H9 (cell line): ENCODE measurements at regions not wholly inside any gene's neighbourhood (a gene's known extent, or its start where the extent isn't known, plus 50 kb on each side); places are given as distances from the start of the nearest gene placed in this dataset.

ENCODE experiments used
- DNase-seq: peaks from one replicate; pipeline ENCODE4 v3.0.0-alpha.2; 2017
- H2AFZ ChIP-seq: one replicate; pipeline ENCODE4 v1.6.1; 2013; ENCODE audit warnings: mild to moderate bottlenecking, low read length, control low read depth, moderate library complexity
- H2AK5ac ChIP-seq: 2 replicates; pipeline ENCODE4 v1.6.1; 2013; ENCODE audit warnings: low read length, control low read depth, mixed read lengths; ENCODE audit not compliant: insufficient read length
- H2BK120ac ChIP-seq: one replicate; pipeline ENCODE4 v1.6.1; 2013; ENCODE audit warnings: low read depth, mild to moderate bottlenecking, low read length, control low read depth, inconsistent platforms; ENCODE audit not compliant: poor library complexity, severe bottlenecking
- H2BK12ac ChIP-seq: 2 replicates; pipeline ENCODE4 v1.6.1; 2013; ENCODE audit warnings: low read length, control low read depth, mixed read lengths, low read depth; ENCODE audit not compliant: insufficient read length
- H2BK15ac ChIP-seq: 2 replicates; pipeline ENCODE4 v1.6.1; 2013; ENCODE audit warnings: low read depth, low read length, control low read depth
- H2BK20ac ChIP-seq: one replicate; pipeline ENCODE4 v1.6.1; 2013; ENCODE audit warnings: low read depth, mild to moderate bottlenecking, low read length, control low read depth, inconsistent platforms; ENCODE audit not compliant: poor library complexity, severe bottlenecking
- H2BK5ac ChIP-seq: 2 replicates; pipeline ENCODE4 v1.6.1; 2013; ENCODE audit warnings: low read length, control low read depth, mixed read lengths; ENCODE audit not compliant: insufficient read length
- H3K14ac ChIP-seq: 2 replicates; pipeline ENCODE4 v1.6.1; 2013; ENCODE audit warnings: low read length, control low read depth; ENCODE audit not compliant: insufficient read depth
- H3K18ac ChIP-seq: 2 replicates; pipeline ENCODE4 v1.6.1; 2013; ENCODE audit warnings: low read depth, mild to moderate bottlenecking, mixed read lengths, low read length, control low read depth; ENCODE audit not compliant: insufficient read length
- H3K23ac ChIP-seq: 2 replicates; pipeline ENCODE4 v1.6.1; 2013; ENCODE audit warnings: low read length, control low read depth, mixed read lengths, low read depth; ENCODE audit not compliant: insufficient read length
- H3K23me2 ChIP-seq: 2 replicates; pipeline ENCODE4 v1.6.1; 2013; ENCODE audit warnings: low read depth, mild to moderate bottlenecking, mixed read lengths, low read length, control low read depth; ENCODE audit not compliant: insufficient read length, poor library complexity, severe bottlenecking
- H3K27ac ChIP-seq: 2 replicates; pipeline ENCODE4 v1.5.1; 2013; ENCODE audit warnings: low read length, control low read depth, mixed read lengths, low read depth; ENCODE audit not compliant: insufficient read length
- H3K27me3 ChIP-seq: 2 replicates; pipeline ENCODE4 v1.6.1; 2013; ENCODE audit warnings: low read length, control low read depth, inconsistent platforms; ENCODE audit not compliant: insufficient read depth
- H3K4ac ChIP-seq: 2 replicates; pipeline ENCODE4 v1.6.1; 2013; ENCODE audit warnings: low read depth, mild to moderate bottlenecking, control low read depth, inconsistent platforms, low read length, moderate library complexity
- H3K4me1 ChIP-seq: 2 replicates; pipeline ENCODE4 v1.6.1; 2013; ENCODE audit warnings: low read length, control low read depth, inconsistent platforms; ENCODE audit not compliant: insufficient read depth
- H3K4me2 ChIP-seq: 2 replicates; pipeline ENCODE4 v1.6.1; 2013; ENCODE audit warnings: low read length, control low read depth, mixed read lengths; ENCODE audit not compliant: insufficient read length, insufficient read depth
- H3K56ac ChIP-seq: 2 replicates; pipeline ENCODE4 v1.6.1; 2013; ENCODE audit warnings: low read depth, mild to moderate bottlenecking, mixed read lengths, low read length, control low read depth; ENCODE audit not compliant: insufficient read length
- H3K79me1 ChIP-seq: 2 replicates; pipeline ENCODE4 v1.6.1; 2013; ENCODE audit warnings: low read depth, mild to moderate bottlenecking, moderate library complexity, low read length, control low read depth, inconsistent platforms; ENCODE audit not compliant: insufficient read depth, poor library complexity, severe bottlenecking
- H3K79me2 ChIP-seq: 2 replicates; pipeline ENCODE4 v1.6.1; 2013; ENCODE audit warnings: low read length, control low read depth, inconsistent platforms; ENCODE audit not compliant: insufficient read depth
- H3K9ac ChIP-seq: 2 replicates; pipeline ENCODE4 v1.6.1; 2013; ENCODE audit warnings: low read length, control low read depth, mixed read lengths; ENCODE audit not compliant: insufficient read length; ENCODE audit errors: extremely low read depth
- H3K9me3 ChIP-seq: one replicate; pipeline ENCODE4 v1.6.1; 2013; ENCODE audit warnings: low read depth, low read length, inconsistent platforms; ENCODE audit not compliant: control insufficient read depth
- H3T11ph ChIP-seq: one replicate; pipeline ENCODE4 v1.6.1; 2013; ENCODE audit warnings: mild to moderate bottlenecking, low read length, control low read depth, inconsistent platforms
- H4K20me1 ChIP-seq: one replicate; pipeline ENCODE4 v1.6.1; 2013; ENCODE audit not compliant: control insufficient read depth, insufficient read length, insufficient read depth
- H4K5ac ChIP-seq: 2 replicates; pipeline ENCODE4 v1.6.1; 2013; ENCODE audit warnings: low read depth, mild to moderate bottlenecking, mixed read lengths, low read length, control low read depth; ENCODE audit not compliant: insufficient read length
- H4K8ac ChIP-seq: replicated peaks from 2 replicates; pipeline ENCODE4 v1.6.1; 2013; ENCODE audit warnings: low read length, control low read depth, mixed read lengths, low read depth; ENCODE audit not compliant: insufficient read length
- H4K91ac ChIP-seq: 2 replicates; pipeline ENCODE4 v1.6.1; 2013; ENCODE audit warnings: low read depth, mild to moderate bottlenecking, moderate library complexity, mixed read lengths, low read length, control low read depth; ENCODE audit not compliant: insufficient read length
- H3K27ac Mint-ChIP-seq, 3 experiments: 2 replicates in 2 of 3; 3 replicates in 1 of 3; pipeline ENCODE4 v1.8.0; 2020 to 2021; ENCODE audit warnings: mixed read lengths in 3 of 3, mild to moderate bottlenecking in 1 of 3, moderate library complexity in 1 of 3
- H3K27me3 Mint-ChIP-seq: 2 replicates; pipeline ENCODE4 v1.8.0; 2021; ENCODE audit warnings: low read depth, mild to moderate bottlenecking, moderate library complexity, mixed read lengths
- H3K36me3 Mint-ChIP-seq, 3 experiments: 2 replicates in 2 of 3; 3 replicates in 1 of 3; pipeline ENCODE4 v1.8.0; 2020 to 2021; ENCODE audit warnings: low read depth in 3 of 3, mixed read lengths in 3 of 3; ENCODE audit not compliant: insufficient read depth in 1 of 3
- H3K4me1 Mint-ChIP-seq, 2 experiments: 2 replicates each; pipeline ENCODE4 v1.8.0; 2020; ENCODE audit warnings: mixed read lengths in 2 of 2
- H3K4me3 Mint-ChIP-seq, 2 experiments: 2 replicates in 1 of 2; 3 replicates in 1 of 2; pipeline ENCODE4 v1.8.0; 2020 to 2021; ENCODE audit warnings: mild to moderate bottlenecking in 2 of 2, mixed read lengths in 2 of 2, moderate library complexity in 1 of 2
- H3K9me3 Mint-ChIP-seq, 2 experiments: 2 replicates in 1 of 2; 3 replicates in 1 of 2; pipeline ENCODE4 v1.8.0; 2020; ENCODE audit warnings: mild to moderate bottlenecking in 2 of 2, mixed read lengths in 2 of 2, moderate library complexity in 1 of 2
- CTCF ChIP-seq: fragments of 200-600 bp; sonication (generic); conservative IDR thresholded peaks from 3 replicates; pipeline ENCODE4 v1.8.0; 2021; ENCODE audit warnings: antibody characterized with exemption, mild to moderate bottlenecking
- WGBS: extraction: QIAGEN DNeasy Blood & Tissue Kit; methylation state at CpG from one replicate; pipeline ENCODE4 v1.1.7; 2013; ENCODE audit warnings: missing lambda C conversion rate, low lambda C conversion rate, mixed read lengths; ENCODE audit not compliant: insufficient read length; ENCODE audit errors: extremely low coverage; 5-methylcytosine and 5-hydroxymethylcytosine counted together

GRCh38 chr18:55106466-55106865 is 147.2 kb upstream of the CCDC68 start:
- Histone ChIP-seq H4K5ac (no peak overlapping the region), H3K4me2 (no peak overlapping the region), H2BK20ac (no peak overlapping the region), H3K14ac (no peak overlapping the region), H3K4me1 (0 out of 2 replicates have a peak, but pooled peaks cover 2% of the 10 kb centered on the region), H2AK5ac (no peak overlapping the region), H3K4ac (no peak overlapping the region), H3K9me3 (no peaks in the 10 kb centered on the region), H3K79me1 (no peaks in the 10 kb centered on the region), H3K9ac (no peak overlapping the region), H3T11ph (no peak overlapping the region), H2BK12ac (no peak overlapping the region), H2AFZ (no peak overlapping the region), H3K18ac (no peak overlapping the region), H3K23me2 (no peaks in the 10 kb centered on the region), H3K27me3 (no peaks in the 10 kb centered on the region), H3K27ac (no peak overlapping the region), H2BK5ac (no peak overlapping the region), H4K20me1 (no peaks in the 10 kb centered on the region), H4K91ac (no peak overlapping the region), H2BK15ac (no peak overlapping the region), H3K56ac (no peak overlapping the region), H4K8ac (no peak overlapping the region), H3K23ac (no peak overlapping the region), H2BK120ac (no peak overlapping the region), H3K79me2 (no peaks in the 10 kb centered on the region)
- Mint-ChIP-seq H3K27me3 (peaks cover 16% of the 10 kb centered on the region), H3K4me3 (no peak overlapping the region), H3K27ac (no peak overlapping the region), H3K36me3 (no peaks in the 10 kb centered on the region), H3K9me3 (no peaks in the 10 kb centered on the region), H3K4me1 (peaks cover 11 to 12% of the 10 kb centered on the region in 2 experiments)
- WGBS: no CpG with 5 or more reads among the region's 2 CpGs
- no peak for DNase-seq
- TF ChIP-seq CTCF: no peak
